ENCODE measurements at regions not wholly inside any gene's neighbourhood (a gene's known extent, or its start where the extent isn't known, plus 50 kb on each side); places are given as distances from the start of the nearest gene placed in this dataset.

DNA sequence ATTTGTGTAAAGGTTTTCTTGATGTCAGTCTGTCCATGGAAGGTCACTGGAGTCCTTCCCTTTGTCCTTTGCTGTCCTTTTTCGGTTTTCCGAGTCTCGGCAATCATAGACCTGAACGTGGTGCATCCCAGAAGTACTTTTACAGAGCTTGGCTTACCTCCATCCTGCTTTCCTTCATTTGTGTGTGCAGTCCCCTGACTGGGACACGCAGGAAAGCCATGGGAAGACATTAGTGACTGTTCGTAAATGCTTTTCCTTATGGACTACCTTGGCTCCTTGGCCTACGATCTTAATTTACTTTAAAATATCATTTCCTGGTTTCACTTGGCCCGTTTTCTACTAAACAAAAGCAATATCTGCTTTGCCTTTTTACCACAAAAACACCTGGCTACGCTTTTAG is 328.4 kb upstream of the RARB start:
- no peak for DNase-seq (ENCODE audit: low spot score)

- DNase-seq (ENCODE audit: low spot score) = no peak
Observed at GRCh38 chr3:25103391-25103790, 324.7 kb upstream of the RARB start.

DNA sequence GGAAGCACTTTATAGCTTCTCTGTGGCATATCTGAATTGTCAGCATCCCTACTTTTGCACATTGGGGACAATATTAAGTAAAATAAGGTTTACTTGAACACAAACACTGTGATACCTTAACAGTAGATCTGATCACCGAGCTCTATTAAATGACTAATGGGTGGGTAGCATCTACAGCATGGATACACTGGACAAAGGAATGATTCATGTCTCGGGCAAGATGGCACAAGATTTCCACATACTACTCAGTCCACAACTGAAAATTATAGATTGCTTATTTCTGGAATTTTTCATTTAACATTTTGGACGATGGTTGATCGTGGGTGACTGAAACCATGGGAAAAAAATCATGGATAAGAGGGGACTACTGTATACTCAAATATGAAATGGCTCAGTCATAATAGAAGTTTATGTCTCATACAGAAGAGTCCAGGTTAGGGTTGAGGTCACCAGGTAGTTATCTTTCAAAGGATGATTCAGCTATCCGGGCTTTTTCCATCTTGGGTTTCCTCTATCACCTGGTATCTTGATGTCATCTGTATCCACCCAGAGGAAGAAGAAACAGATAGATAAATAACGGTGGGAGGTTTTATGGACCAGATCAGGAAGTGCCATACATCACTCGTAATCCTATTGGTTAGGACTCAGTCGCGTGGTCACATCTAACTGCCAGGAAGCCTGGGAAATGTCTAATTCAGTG is 320.0 kb upstream of the RARB start:
- DNase-seq (ENCODE audit: low spot score) = no peak

DNA sequence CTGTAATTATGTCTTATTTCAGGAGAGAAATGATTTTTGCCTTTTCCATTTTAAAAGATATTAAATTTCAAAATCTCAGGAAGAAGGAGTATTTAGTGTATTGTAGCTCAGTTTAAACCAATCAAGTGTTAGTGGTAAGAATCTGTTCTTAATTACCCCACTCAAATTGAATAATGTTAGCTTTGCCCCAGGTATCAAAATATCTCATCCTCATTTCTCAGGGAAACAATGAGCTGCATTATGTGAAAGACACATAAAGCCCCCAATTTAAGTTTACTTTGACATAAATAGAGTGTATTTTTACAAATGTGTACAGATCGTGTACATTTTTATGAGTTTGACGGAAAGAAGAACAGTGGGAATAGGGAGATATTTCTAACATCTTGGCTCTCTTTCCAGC is 317.4 kb upstream of the RARB start:
- no peak for DNase-seq (ENCODE audit: low spot score)

- no peak for DNase-seq (ENCODE audit: low spot score)
Observed at GRCh38 chr3:25113891-25114290, 314.2 kb upstream of the RARB start.

- DNase-seq (ENCODE audit: low spot score) = no peak
Observed at GRCh38 chr3:25114532-25114931, 313.5 kb upstream of the RARB start.

GRCh38 chr3:25117005-25117593 is 311.0 kb upstream of the RARB start:
- DNase-seq (ENCODE audit: low spot score) = no peak

DNA sequence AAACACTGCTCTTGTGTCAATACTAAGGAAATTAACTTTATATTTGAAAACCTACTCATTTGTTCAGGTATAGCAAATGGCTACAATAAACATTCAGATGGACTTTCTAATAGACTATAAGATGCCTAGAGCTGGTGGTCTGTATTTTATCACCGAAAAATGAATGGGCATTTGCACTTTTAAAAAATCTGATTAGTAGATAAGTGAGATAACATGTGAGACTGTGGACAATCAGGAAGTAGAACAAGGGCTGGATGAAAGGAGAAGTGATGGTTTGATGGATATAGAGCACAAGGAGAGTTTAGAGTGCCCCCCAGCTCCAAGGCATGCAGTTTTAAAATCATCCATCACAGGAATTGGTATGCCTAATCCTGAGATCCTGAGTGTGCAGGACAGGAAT is 308.4 kb upstream of the RARB start:
- DNase-seq (ENCODE audit: low spot score) = no peak

DNA sequence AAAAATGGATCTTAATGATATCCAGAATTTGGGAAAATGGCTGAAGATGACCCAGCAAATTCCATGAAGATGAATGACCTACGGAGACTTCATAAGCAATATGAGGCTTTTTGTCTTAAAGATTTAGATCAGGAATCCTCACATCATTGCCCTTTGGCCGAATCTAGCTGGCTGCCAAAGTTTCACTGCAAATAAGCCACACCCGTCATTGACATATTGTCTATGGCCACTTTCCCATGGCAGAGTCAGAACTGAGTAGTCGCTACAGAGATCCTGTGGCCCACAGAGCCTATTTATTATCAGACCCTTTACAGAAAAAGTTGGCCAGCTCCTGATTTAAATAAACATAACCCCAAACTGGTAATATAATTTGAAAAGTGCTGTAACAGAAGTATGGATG is 307.4 kb upstream of the RARB start:
- no peak for DNase-seq (ENCODE audit: low spot score)

GRCh38 chr3:25125201-25125600 is 302.9 kb upstream of the RARB start:
- DNase-seq (ENCODE audit: low spot score) = no peak

DNA sequence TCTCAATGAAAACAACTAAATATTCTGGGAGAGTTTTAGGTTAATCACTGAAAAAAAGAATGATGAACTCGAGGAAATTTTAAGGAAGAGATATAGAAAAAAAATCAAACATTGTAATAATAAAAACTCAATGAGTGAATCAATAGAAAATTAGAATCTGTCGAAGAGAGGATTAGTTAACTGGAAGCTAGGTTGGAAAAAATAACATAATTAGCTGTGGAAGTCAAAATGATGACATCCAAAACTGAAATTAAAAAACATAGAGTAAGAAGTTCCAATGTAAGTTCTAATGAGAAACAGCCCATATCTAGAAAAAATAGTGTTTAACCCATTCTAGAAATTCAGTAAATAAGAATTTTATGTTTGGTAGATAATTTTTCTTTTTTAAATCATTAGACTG is 299.3 kb upstream of the RARB start:
- no peak for DNase-seq (ENCODE audit: low spot score)

GRCh38 chr3:25130724-25131520 is 297.1 kb upstream of the RARB start:
- DNase-seq (ENCODE audit: low spot score) = no peak

- no peak for DNase-seq (ENCODE audit: low spot score)
Observed at GRCh38 chr3:25133588-25133987, 294.5 kb upstream of the RARB start.

GRCh38 chr3:25137606-25138005 is 290.5 kb upstream of the RARB start:
- no peak for DNase-seq (ENCODE audit: low spot score)

- DNase-seq (ENCODE audit: low spot score) = no peak
Observed at GRCh38 chr3:25139267-25139666, 288.8 kb upstream of the RARB start.

GRCh38 chr3:25142609-25143355 is 285.3 kb upstream of the RARB start:
- DNase-seq (ENCODE audit: low spot score) = no peak

DNA sequence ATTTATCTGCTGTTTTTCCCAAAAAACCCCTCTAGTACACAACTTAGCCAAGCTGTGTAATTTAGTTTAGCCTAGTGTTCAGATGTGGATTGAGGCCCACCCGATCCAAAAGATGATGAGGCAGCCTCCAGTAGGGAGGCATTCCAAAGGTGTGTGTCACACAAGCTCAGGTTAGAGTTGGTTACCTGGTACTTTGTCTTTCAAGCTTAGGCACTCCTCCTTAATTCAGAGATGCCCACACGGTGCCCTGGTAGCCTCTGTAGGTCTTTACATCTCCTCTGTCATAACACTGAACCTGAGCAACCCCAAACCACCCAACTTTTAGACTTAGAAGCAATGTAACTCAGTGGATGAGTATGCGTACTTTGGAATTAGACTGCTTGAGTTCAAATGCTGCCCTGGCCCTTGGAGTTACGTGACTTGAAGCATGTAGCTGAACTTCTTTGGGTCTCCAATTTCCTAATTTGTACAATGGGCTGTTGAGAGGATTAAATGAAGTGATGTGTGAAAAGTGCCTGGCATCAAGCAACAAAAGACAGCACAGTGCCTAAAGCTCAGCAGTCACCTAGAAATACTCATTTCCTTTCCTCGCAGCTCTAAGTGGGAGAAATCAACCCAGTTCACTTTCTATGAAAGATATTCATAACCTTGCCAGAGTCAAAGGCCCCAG is 284.6 kb upstream of the RARB start:
- no peak for DNase-seq (ENCODE audit: low spot score)

DNA sequence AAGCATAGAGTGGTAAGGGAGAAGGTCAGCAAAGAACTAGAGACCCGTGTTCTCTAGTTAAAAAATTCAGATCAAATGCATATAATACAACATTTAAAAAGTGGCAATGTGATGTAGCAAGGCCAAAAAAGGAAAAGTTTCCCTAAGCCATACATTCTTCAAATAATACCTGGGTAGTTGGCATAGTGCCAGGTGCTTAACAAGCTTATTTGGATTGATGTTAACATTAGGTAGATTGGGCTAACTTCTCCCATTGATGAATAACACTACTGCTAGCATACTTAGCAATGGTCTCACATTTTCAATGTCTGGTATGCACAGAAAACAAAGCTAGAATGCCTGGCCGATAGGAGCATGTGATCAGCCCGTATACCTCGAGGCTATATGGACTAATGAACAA is 283.6 kb upstream of the RARB start:
- DNase-seq (ENCODE audit: low spot score) = no peak

GRCh38 chr3:25145176-25145575 is 282.9 kb upstream of the RARB start:
- no peak for DNase-seq (ENCODE audit: low spot score)

DNA sequence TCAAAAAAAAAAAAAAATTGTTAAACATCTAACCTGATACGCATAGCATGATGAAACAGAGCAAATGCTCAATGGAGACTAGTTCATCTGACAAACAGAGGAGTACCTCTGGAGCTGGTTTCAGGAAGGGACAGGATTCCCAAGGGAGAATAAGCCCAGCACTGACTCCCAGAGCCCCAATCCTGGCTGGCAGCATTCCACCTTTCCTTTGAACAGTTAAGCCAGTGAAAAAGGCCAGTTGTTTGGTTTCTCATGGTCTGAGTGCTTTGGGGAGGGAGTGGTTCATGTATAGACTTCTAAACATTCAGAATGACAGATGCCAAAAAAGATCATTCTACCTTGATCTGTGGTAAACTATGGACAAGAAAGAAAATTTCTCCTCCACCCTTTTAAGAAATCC is 277.9 kb upstream of the RARB start:
- no peak for DNase-seq (ENCODE audit: low spot score)

DNA sequence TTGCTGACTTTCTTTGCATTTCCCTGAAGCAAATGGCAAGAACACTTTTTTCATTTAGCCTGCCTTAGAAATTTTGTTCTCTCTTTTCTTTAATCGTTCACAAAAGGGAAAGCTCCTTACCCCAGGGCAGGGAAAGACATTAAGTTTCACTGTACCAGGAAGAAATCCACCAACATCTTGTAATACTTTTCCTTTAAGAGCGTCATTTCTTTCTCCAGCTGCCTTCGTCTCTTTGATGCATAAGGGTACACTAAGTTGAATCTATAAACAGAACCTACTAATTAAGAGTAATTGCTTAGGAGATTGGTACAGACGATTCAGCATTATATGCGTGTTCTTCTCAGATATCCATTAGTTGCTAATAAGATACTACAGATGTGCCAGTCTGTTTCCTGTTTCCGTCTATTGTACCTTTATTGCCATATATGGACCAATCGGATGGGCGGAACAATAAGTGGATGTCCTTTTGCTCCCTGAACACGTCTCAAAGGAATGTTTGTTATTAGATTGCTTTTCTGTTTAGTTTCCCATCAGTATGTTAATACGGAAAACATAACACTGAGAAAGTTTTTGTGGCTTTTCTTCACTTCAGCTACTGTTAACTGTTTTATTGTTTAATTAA is 276.7 kb upstream of the RARB start:
- DNase-seq (ENCODE audit: low spot score) = no peak

GRCh38 chr3:25151903-25152295 is 276.2 kb upstream of the RARB start:
- no peak for DNase-seq (ENCODE audit: low spot score)
